ENCODE measurements at regions not wholly inside any gene's neighbourhood (a gene's known extent, or its start where the extent isn't known, plus 50 kb on each side); places are given as distances from the start of the nearest gene placed in this dataset.
A peak's percentile ranks its signal among the peaks of the same experiment; 100 is the strongest.
"Not testable (repeated sequence)": the region's sequence is repeated elsewhere in the genome, so short reads cannot be mapped to it uniquely, and the experiment has no call there.

GRCh38 chr10:121690152-121690848 lies 92.1 kb upstream of the FGFR2 start:
- DNase-seq (ENCODE audit: low spot score), result no peak

- DNase-seq (ENCODE audit: low spot score), result no peak
Observed at GRCh38 chr10:121687095-121687813, 89.0 kb upstream of the FGFR2 start.

GRCh38 chr10:121684276-121684675 lies 86.0 kb upstream of the FGFR2 start:
- DNase-seq (ENCODE audit: low spot score), result no peak

DNA sequence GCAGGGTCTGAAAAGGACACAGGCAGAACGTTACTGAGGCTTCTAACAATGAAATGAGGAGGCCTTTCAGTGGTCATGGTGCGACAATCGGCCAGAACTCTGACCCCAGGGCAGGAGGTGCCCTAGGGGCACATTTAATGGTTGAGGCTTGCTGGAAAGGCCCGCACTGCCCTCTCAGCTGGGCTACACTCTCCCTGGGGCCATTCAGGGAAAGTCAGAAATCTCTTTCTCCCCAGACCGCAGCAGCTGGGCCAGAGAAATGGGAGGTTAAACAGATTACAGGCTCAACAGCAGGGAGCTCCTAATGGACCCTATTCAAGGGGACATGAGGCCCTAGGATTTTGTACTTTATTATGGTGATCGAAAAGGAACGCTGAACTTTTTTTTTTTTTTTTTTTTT lies 85.6 kb upstream of the FGFR2 start:
- no peak for DNase-seq (ENCODE audit: low spot score)

DNA sequence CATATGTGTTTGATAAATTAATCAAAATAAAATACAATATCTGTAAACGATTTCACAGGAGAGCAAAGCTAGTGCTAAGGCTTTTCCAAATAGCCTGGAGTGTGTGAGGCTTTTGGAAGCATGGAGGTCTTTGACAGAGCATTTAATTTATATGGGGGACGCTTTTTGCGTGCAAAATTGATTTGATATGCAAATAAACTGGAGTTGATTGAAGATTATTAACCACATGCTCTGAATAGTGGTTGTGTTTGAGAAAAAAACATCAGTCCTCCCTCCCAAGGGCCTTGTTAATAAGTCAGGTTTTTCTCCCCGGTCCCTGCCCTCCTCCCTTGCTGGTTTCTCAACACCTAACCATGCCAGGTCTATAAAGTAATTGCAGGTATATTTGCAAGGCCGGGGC lies 85.1 kb upstream of the FGFR2 start:
- no peak for DNase-seq (ENCODE audit: low spot score)

GRCh38 chr10:121681997-121682687 lies 83.9 kb upstream of the FGFR2 start:
- DNase-seq (ENCODE audit: low spot score), result peak; percentile 42

- no peak for DNase-seq (ENCODE audit: low spot score)
Observed at GRCh38 chr10:121680879-121681655, 82.8 kb upstream of the FGFR2 start.

DNA sequence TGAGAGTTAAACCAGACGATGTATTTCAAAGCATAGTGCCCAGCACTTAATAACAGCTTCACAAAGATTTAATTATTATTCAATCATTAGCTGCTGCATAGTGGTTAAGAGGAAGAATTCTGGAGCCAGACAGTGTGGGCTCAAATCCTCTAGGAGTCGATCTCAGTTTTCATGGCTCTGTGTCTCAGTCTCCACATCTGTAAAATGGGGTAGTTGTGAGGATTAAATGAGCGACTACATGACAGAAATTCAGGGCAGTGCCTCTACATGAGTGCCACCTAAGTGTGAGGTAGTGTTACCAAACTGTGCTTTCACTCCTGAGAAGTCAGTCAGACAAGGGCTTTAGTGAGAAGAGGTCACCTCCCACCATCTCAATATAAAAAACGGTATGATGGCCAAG lies 81.7 kb upstream of the FGFR2 start:
- DNase-seq (ENCODE audit: low spot score), result no peak

DNA sequence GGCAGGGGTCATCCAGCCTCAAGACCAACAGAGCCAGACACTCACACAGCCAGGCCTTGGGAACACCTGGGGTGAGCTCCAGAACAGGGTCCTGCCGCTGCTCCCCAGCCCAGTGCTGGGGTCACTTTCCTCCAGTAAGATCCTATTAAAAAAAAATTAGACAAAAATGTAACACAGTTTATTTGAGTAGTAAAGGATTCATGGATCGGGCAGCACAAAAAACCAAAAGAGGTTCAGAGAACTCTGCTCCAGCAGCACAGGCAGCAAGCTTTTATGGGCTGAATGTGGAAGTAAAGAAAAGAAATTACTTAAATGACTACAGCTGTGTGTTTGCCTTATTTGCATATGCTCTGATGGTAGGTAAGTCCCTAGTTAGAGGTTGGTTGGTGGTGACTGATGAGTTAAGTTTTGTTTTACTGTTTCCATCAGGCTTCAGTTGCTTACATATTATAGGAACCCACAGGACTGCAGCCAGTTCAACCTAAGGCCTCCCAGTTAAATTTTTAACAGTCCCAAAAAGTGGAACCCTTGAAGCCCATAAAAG lies 80.5 kb upstream of the FGFR2 start:
- no peak for DNase-seq (ENCODE audit: low spot score)

GRCh38 chr10:121677880-121678279 lies 79.6 kb upstream of the FGFR2 start:
- DNase-seq (ENCODE audit: low spot score), result no peak

GRCh38 chr10:121675344-121675743 lies 77.1 kb upstream of the FGFR2 start:
- no peak for DNase-seq (ENCODE audit: low spot score)

GRCh38 chr10:121674885-121675284 lies 76.6 kb upstream of the FGFR2 start:
- no peak for DNase-seq (ENCODE audit: low spot score)

GRCh38 chr10:121672733-121673132 lies 74.5 kb upstream of the FGFR2 start:
- no peak for DNase-seq (ENCODE audit: low spot score)

- DNase-seq (ENCODE audit: low spot score), result not testable (repeated sequence)
Observed at GRCh38 chr10:121669840-121670239, 71.6 kb upstream of the FGFR2 start.

DNA sequence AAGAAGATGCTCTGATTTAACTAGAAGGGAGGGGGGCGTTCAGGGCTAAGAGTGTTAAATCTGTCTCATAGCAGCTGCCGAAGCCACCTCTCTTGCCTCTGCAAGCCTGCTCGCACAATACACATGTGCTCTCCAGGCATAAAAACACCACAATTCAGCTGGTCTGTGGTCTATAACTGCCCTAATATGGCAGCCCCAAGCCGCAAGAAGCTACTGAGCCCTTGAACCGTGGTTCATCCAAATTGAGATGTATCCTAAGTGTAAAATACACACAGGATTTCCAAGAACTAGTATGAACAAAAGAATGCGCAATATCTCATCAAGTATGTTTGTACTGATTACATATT lies 70.8 kb upstream of the FGFR2 start:
- no peak for DNase-seq (ENCODE audit: low spot score)

GRCh38 chr10:121668314-121669027 lies 70.2 kb upstream of the FGFR2 start:
- peak; percentile 60 for DNase-seq (ENCODE audit: low spot score)

DNA sequence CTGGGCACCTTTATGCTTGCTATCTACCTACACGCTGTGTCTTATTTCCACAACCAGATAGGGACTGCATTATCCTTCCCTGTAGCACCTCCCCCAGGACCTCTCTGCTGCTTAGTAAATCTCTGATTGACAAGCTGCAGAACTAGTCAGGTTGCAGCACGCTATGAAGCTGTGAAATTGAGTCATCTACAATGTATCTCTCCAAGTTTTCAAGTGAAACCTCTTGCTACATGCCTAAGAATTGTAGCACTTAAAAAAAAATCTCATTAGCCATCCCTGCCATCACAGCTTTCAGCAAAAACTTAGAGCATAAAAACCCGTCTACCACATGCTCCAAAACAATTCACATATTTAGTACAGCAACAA lies 69.7 kb upstream of the FGFR2 start:
- no peak for DNase-seq (ENCODE audit: low spot score)

- no peak for DNase-seq (ENCODE audit: low spot score)
Observed at GRCh38 chr10:121665809-121666208, 67.6 kb upstream of the FGFR2 start.

DNA sequence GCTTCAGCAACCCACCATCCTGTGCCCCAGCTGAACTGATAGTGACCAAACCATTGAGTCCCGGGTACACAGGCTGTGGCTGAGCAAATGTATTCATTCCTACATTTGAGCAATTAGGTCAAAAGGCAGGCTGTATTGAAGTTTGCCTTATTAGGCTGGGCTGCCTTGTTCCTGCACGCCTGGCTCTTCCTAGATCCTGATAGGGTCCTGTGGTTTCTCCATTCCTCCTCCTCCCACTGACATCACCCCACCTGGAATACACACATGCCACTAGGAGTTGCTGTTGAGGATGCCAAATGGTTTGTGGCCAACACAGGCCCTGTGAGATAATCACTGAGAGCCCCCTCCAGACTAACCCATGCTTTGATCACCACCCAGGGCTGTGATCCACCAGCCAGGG lies 66.4 kb upstream of the FGFR2 start:
- no peak for DNase-seq (ENCODE audit: low spot score)

- peak; percentile 58 for DNase-seq (ENCODE audit: low spot score)
Observed at GRCh38 chr10:121662945-121663917, 65.0 kb upstream of the FGFR2 start.

Data from pons (tissue), 1 donor.